HTR-8/SVneo (cell line): ENCODE measurements at regions not wholly inside any gene's neighbourhood (a gene's known extent, or its start where the extent isn't known, plus 50 kb on each side); places are given as distances from the start of the nearest gene placed in this dataset.
"Not testable (repeated sequence)": the region's sequence is repeated elsewhere in the genome, so short reads cannot be mapped to it uniquely, and the experiment has no call there.

Experiments used
- DNase-seq: peaks from one replicate; pipeline ENCODE4 v3.0.0; 2011; ENCODE audit warnings: low spot score, mixed read lengths; ENCODE audit not compliant: insufficient read length
- FAIRE-seq: peaks from 2 replicates; lab custom pipeline; 2011; peaks lifted over from hg19 to GRCh38; lab: Jason Lieb, UNC

GRCh38 chr11:46223252-46223513 is 54.3 kb upstream of the CREB3L1 start:
- FAIRE-seq = no peak
- DNase-seq = no peak

GRCh38 chr11:46222490-46223251 is 54.8 kb upstream of the CREB3L1 start:
- FAIRE-seq (no peak), DNase-seq (no peak)

GRCh38 chr11:46220313-46220712 is 57.1 kb upstream of the CREB3L1 start:
- DNase-seq = no peak
- no peak for FAIRE-seq

GRCh38 chr11:46216765-46217089 is 60.7 kb upstream of the CREB3L1 start:
- no peak for FAIRE-seq
- DNase-seq = no peak

GRCh38 chr11:46216019-46216764 is 61.3 kb upstream of the CREB3L1 start:
- FAIRE-seq (no peak), DNase-seq (no peak)

- FAIRE-seq = no peak
- no peak for DNase-seq
Measured at GRCh38 chr11:46215208-46215931, 62.1 kb upstream of the CREB3L1 start.

GRCh38 chr11:46212720-46213119 is 64.7 kb upstream of the CREB3L1 start:
- DNase-seq (no peak), FAIRE-seq (no peak)

- DNase-seq = no peak
Measured at GRCh38 chr11:46210856-46211255, 66.6 kb upstream of the CREB3L1 start.

GRCh38 chr11:46210133-46210636 is 67.3 kb upstream of the CREB3L1 start:
- FAIRE-seq = no peak
- DNase-seq = peak; percentile 32

More at GRCh38 chr11:46210856-46211255, 66.6 kb upstream of the CREB3L1 start:
- FAIRE-seq = no peak

- not testable (repeated sequence) for FAIRE-seq, DNase-seq
Measured at GRCh38 chr11:46209624-46210023, 67.8 kb upstream of the CREB3L1 start.

GRCh38 chr11:46208803-46209202 is 68.7 kb upstream of the CREB3L1 start:
- FAIRE-seq (no peak), DNase-seq (no peak)

GRCh38 chr11:46207270-46207669 is 70.2 kb upstream of the CREB3L1 start:
- FAIRE-seq (no peak), DNase-seq (no peak)

GRCh38 chr11:46204415-46204814 is 73.0 kb upstream of the CREB3L1 start:
- not testable (repeated sequence) for DNase-seq, FAIRE-seq

GRCh38 chr11:46203746-46204145 is 73.7 kb upstream of the CREB3L1 start:
- no peak for FAIRE-seq
- DNase-seq = no peak

GRCh38 chr11:46202696-46203391 is 74.6 kb upstream of the CREB3L1 start:
- FAIRE-seq (no peak), DNase-seq (no peak)

GRCh38 chr11:46202149-46202548 is 75.3 kb upstream of the CREB3L1 start:
- FAIRE-seq = no peak
- DNase-seq = no peak

- no peak for DNase-seq
- no peak for FAIRE-seq
Measured at GRCh38 chr11:46200537-46201281, 76.8 kb upstream of the CREB3L1 start.

- FAIRE-seq (no peak), DNase-seq (no peak)
Measured at GRCh38 chr11:46198245-46199240, 77.3 kb upstream of the PHF21A start.

GRCh38 chr11:46197421-46197820 is 76.2 kb upstream of the PHF21A start:
- DNase-seq = no peak
- no peak for FAIRE-seq
